ENCODE measurements at regions not wholly inside any gene's neighbourhood (a gene's known extent, or its start where the extent isn't known, plus 50 kb on each side); places are given as distances from the start of the nearest gene placed in this dataset.

DNA sequence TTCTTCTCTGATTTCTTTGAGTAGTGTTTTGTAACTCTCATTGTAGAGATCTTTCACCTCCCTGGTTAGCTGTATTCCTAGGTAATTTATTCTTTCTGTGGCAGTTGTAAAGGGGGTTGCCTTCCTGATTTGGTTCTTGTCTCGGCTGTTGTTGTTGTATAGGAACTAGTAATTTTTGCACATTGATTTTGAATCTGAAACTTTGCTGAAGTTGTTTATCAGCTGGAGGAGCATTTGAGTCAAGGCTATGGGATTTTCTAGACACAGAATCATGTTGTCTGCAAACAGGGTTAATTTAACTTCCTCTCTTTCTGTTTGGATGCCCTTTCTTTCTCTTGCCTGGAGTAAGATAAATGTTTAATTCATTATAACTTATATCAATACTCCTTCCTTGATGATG, 86.4 kb downstream of the OLIG3 start:
- TF ChIP-seq, protein P1, sequence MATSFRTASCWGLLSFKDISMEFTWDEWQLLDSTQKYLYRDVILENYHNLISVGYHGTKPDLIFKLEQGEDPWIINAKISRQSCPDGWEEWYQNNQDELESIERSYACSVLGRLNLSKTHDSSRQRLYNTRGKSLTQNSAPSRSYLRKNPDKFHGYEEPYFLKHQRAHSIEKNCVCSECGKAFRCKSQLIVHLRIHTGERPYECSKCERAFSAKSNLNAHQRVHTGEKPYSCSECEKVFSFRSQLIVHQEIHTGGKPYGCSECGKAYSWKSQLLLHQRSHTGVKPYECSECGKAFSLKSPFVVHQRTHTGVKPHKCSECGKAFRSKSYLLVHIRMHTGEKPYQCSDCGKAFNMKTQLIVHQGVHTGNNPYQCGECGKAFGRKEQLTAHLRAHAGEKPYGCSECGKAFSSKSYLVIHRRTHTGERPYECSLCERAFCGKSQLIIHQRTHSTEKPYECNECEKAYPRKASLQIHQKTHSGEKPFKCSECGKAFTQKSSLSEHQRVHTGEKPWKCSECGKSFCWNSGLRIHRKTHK (tag by site-specific recombination; IDR thresholded peaks at IDR 0.05), result no peak
- TF ChIP-seq ZNF121 (tag by site-specific recombination; IDR thresholded peaks at IDR 0.05), result no peak
- TF ChIP-seq, protein P2, sequence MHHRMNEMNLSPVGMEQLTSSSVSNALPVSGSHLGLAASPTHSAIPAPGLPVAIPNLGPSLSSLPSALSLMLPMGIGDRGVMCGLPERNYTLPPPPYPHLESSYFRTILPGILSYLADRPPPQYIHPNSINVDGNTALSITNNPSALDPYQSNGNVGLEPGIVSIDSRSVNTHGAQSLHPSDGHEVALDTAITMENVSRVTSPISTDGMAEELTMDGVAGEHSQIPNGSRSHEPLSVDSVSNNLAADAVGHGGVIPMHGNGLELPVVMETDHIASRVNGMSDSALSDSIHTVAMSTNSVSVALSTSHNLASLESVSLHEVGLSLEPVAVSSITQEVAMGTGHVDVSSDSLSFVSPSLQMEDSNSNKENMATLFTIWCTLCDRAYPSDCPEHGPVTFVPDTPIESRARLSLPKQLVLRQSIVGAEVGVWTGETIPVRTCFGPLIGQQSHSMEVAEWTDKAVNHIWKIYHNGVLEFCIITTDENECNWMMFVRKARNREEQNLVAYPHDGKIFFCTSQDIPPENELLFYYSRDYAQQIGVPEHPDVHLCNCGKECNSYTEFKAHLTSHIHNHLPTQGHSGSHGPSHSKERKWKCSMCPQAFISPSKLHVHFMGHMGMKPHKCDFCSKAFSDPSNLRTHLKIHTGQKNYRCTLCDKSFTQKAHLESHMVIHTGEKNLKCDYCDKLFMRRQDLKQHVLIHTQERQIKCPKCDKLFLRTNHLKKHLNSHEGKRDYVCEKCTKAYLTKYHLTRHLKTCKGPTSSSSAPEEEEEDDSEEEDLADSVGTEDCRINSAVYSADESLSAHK (tag by site-specific recombination; IDR thresholded peaks at IDR 0.05), result no peak
- TF ChIP-seq, protein P3, sequence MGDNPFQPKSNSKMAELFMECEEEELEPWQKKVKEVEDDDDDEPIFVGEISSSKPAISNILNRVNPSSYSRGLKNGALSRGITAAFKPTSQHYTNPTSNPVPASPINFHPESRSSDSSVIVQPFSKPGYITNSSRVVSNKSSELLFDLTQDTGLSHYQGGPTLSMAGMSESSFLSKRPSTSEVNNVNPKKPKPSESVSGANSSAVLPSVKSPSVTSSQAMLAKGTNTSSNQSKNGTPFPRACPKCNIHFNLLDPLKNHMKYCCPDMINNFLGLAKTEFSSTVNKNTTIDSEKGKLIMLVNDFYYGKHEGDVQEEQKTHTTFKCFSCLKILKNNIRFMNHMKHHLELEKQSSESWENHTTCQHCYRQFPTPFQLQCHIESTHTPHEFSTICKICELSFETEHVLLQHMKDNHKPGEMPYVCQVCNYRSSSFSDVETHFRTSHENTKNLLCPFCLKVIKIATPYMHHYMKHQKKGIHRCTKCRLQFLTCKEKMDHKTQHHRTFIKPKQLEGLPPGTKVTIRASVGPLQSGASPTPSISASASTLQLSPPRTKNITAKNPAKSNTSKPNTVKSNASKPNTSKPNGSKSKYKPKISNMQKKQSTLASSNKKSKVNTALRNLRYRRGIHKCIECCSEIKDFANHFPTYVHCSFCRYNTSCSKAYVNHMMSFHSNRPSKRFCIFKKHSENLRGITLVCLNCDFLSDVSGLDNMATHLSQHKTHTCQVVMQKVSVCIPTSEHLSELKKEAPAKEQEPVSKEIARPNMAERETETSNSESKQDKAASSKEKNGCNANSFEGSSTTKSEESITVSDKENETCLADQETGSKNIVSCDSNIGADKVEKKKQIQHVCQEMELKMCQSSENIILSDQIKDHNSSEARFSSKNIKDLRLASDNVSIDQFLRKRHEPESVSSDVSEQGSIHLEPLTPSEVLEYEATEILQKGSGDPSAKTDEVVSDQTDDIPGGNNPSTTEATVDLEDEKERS (tag by site-specific recombination; IDR thresholded peaks at IDR 0.05), result no peak
- TF ChIP-seq, protein P4, sequence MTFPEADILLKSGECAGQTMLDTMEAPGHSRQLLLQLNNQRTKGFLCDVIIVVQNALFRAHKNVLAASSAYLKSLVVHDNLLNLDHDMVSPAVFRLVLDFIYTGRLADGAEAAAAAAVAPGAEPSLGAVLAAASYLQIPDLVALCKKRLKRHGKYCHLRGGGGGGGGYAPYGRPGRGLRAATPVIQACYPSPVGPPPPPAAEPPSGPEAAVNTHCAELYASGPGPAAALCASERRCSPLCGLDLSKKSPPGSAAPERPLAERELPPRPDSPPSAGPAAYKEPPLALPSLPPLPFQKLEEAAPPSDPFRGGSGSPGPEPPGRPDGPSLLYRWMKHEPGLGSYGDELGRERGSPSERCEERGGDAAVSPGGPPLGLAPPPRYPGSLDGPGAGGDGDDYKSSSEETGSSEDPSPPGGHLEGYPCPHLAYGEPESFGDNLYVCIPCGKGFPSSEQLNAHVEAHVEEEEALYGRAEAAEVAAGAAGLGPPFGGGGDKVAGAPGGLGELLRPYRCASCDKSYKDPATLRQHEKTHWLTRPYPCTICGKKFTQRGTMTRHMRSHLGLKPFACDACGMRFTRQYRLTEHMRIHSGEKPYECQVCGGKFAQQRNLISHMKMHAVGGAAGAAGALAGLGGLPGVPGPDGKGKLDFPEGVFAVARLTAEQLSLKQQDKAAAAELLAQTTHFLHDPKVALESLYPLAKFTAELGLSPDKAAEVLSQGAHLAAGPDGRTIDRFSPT (tag by site-specific recombination; IDR thresholded peaks at IDR 0.05), result no peak
